GM19240 (cell line): ENCODE measurements at regions not wholly inside any gene's neighbourhood (a gene's known extent, or its start where the extent isn't known, plus 50 kb on each side); places are given as distances from the start of the nearest gene placed in this dataset.
"Not testable (repeated sequence)": the region's sequence is repeated elsewhere in the genome, so short reads cannot be mapped to it uniquely, and the experiment has no call there.

ENCODE experiments used
- DNase-seq: peaks from one replicate; pipeline ENCODE4 v3.0.0; 2011; ENCODE audit warnings: low spot score; ENCODE audit not compliant: insufficient read length

DNA sequence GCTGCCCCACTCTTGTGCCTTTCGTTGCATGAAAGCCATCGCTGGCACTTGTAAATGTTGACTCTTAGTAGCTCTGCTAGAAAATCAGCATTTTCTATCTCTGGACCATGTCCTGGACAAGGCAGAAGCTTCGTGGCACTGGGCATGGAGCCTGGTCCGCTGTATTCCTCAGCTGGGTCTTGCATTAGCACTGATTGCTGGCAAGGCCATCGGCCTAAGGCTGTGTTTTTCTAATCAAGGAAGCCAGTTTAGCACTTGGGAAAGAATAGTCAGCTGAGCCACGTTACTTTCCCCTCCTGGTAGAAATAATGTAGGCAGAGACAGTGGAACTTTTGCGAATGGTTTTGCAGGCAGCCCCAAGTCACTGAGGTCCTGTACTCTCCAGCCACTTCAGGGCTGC lies 180.2 kb upstream of the EOLA2 start:
- DNase-seq, result no peak

GRCh38 chrX:150119323-150119722 lies 181.0 kb upstream of the EOLA2 start:
- no peak for DNase-seq

DNA sequence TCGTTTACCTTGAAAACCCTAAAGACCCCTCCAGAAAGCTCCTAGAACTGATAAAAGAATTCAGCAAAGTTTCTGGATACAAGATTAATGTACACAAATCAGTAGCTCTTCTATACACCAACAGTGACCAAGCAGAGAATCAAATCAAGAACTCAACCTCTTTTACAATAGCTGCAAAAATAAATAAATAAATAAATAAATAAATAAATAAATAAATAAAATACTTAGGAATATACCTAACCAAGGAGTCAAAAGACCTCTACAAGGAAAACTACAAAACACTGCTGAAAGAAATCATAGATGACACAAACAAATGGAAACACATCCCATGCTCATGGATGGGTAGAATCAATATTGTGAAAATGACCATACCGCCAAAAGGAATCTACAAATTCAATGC lies 186.8 kb upstream of the EOLA2 start:
- not testable (repeated sequence) for DNase-seq

DNA sequence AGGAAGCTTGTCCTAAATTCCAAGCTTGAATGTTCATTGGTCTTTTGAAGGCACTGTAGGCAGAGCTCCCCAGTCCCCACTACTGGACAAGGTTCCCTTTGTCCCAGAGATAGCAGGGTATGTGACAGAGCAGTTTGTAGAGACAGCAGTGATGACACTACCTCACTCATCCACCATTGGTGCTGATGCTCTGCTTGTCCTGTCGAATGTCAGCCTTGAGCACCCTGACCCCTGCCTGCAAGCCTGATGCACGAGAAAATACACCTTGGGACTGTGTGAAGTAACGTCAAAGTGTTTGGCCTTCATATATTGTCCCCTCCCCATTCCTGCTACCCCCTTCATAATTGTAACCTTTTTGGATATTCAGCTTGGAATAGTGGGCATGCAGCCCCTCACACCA lies 188.9 kb upstream of the EOLA2 start:
- no peak for DNase-seq

DNA sequence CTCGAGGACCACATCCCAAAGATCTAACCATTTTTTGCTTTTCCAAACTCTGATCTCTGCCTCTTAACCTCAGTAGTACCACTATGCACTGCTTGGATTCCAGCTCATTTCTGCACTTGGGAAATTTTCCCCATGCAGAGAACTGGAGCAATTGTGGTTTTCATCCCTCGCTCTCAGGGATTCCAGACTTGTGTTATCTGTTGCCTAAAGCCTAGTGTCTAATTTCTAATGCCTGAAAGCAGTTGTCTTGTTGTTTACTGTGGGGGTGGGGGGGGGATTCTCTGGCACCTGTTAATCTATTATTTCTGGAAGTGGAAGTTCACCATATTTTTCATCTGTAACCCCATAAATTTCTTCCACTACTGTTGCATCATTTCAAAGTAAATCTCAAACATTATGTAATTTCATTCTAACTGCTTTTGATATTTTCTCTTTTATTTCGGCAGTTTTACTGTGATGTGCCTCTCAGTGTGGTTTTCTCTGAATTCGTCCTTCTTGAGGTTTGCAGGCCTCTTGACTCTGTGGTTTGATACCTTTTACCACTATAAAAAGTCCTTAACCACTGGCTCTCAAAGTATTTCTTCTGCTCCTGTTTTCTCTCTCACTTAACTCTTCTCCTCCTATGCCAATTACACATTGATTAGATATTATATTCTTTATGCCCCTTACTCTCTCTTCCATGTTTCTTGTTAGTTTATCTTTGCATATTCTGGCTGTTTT lies 205.6 kb upstream of the EOLA2 start:
- no peak for DNase-seq

- no peak for DNase-seq
These were observed 208.1 kb upstream of the EOLA2 start for GRCh38 chrX:150146271-150146896.

DNA sequence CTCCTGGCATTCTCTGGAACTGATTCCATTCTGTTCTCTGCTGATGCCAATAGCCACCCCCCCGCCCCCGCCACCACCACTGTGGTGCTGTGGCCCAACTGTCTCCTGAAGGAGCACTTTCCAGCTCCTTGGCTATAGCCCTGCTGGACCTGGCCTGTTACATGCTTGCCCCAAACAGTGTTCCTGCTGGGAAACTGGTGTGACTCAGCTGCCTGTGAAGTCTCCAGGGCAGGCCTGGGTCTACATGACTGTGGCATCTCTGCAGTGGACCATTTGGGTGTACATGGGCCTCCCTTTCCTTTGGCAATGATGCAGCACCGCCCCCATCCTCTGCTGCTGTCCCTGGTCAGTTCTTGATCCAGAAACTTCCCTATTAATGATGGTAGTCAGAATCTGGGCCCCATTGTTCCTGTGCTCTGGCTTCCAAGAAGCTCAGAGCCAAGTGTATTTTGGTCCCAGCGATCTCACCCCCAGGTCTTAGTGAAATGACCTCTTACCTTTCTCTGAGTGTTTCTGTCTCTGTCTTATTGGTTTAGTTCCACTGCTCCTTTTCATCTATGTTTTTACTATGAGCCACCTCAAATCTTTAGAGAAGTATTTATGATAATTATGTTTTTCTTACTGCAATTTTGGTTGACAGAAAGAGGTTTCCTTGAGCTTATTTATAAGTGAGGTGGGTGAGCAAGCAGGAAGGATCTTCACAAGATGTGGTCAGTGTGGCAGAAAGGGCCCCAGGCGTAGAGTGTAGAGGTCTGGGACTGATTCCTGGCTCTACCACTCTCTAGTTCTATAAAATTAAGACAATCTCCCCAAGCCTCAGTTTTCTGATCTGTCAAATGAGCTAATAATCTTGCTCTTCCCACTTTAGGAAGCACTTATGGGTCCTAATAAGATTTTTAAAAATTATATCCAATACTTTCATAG lies 210.7 kb upstream of the EOLA2 start:
- no peak for DNase-seq

- no peak for DNase-seq
These were observed 211.9 kb upstream of the EOLA2 start for GRCh38 chrX:150150076-150150779.

- DNase-seq, result no peak
These were observed 212.4 kb upstream of the MAMLD1 start for GRCh38 chrX:150150780-150151125.

GRCh38 chrX:150152036-150152435 lies 211.1 kb upstream of the MAMLD1 start:
- DNase-seq, result no peak

- no peak for DNase-seq
These were observed 210.6 kb upstream of the MAMLD1 start for GRCh38 chrX:150152546-150152945.

GRCh38 chrX:150155436-150156035 lies 207.6 kb upstream of the MAMLD1 start:
- DNase-seq, result no peak

GRCh38 chrX:150156615-150157014 lies 206.5 kb upstream of the MAMLD1 start:
- no peak for DNase-seq

GRCh38 chrX:150157291-150157690 lies 205.8 kb upstream of the MAMLD1 start:
- no peak for DNase-seq

DNA sequence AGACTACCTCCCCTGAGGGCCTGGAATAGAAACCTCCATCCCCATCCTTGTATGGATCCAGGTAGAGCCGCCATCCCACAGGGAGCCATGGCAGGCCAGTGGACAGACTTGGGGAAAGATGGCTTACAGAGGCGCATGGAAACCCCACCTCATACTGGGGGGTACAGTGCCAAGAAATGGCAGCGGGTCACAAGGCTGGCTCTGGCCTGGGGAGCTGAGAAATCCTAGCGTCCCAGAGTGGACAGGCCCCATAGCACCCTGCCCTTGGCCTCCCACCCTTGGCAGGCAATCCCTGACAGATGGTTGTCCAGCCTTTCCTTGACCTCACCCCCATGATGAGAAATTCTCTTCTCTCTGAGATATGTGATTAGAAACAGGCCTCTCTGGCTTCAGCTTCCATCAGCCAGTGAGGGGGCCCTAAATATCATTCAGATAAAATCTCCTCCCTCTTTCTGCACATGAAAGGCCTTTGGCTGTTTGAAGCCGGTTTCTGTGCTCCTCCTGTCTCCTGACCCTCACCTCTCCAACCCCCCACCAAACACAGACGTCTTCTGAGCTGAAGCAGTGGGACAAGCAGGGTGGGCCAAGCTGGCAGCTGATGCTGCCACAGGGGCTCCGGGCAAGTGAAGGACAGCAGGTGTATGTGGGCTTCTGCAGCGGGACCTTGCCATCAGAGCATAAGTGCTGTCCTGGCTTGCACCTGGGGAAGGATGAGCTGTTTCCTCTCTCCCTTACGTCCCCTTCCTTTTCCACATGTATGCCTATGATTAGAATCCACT lies 204.4 kb upstream of the MAMLD1 start:
- no peak for DNase-seq

DNA sequence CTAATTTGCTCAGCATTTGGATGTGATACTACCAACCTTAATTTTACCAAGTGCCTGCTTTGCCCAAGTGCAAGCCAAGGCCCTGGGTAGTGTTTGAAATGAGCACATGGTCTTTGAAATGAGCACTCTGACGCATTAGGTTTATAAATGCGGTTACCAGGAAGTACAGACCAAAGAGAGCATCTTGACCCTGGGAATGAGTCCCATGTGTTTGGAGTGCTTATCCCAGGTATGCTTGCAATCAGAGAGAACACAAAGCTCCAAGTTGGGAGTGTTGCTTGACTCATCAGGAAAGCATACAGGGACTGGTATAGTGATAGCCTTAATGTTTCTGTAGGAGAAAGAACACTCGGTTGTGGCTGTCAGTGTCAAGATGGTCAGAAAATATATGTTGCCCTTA lies 203.6 kb upstream of the MAMLD1 start:
- DNase-seq, result no peak

DNA sequence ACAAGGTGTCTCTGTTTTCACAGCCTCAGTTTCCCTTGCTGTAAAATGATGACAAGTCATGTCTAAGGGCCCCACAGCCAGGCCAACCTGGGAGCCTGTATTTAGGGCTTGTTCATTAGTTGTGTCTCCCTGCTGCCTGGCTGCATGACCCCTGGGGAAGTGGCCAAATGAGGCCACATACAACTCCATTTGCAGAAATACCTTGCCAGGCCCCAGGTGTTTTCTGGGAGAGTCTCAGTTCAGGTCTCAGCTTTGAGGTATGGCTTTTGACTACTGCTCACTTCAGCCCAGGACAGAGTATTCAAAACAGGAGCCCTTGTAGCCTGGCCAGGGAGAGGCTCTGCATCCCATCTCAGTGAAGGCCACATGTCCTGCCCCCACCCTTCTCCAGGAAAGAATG lies 202.5 kb upstream of the MAMLD1 start:
- DNase-seq, result no peak

DNA sequence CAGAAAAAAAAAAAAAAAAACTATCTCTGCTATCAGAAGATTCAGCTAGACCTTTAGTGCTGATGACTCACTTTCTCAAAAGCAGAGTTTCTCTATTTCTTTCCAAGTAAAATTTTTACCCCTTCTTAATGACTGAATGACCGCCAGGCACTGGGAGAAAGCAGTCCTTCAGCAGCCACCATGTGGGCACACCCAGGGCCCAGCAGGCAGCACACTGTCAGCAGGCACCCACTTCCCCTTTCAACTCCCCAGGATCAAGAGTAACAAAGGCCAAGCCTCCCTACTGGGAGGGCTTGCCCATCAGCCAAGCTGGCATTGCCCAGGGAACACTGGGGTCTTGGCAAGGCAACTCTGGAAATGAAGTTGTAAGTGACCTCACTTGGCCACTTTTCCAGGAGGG lies 201.9 kb upstream of the MAMLD1 start:
- no peak for DNase-seq

DNA sequence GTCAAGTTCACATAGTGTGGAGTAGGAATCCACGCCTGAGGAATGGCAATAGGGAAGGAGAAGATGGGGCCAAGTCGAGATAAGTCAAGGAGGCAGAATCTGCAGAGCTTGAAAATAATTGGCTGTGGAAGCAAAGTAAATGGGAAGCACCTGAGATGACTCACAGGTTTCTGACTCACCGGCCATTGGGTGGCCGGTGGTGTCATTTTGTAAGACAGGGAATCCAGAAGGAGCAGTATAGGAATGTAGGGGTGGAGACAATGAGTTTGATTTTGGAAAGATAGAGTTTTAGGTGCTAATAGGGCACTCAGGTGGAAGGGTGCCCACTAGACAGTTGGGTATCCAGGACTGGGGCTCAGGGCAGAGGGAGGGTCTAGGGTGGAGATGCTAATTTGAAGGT lies 201.0 kb upstream of the MAMLD1 start:
- DNase-seq, result no peak

DNA sequence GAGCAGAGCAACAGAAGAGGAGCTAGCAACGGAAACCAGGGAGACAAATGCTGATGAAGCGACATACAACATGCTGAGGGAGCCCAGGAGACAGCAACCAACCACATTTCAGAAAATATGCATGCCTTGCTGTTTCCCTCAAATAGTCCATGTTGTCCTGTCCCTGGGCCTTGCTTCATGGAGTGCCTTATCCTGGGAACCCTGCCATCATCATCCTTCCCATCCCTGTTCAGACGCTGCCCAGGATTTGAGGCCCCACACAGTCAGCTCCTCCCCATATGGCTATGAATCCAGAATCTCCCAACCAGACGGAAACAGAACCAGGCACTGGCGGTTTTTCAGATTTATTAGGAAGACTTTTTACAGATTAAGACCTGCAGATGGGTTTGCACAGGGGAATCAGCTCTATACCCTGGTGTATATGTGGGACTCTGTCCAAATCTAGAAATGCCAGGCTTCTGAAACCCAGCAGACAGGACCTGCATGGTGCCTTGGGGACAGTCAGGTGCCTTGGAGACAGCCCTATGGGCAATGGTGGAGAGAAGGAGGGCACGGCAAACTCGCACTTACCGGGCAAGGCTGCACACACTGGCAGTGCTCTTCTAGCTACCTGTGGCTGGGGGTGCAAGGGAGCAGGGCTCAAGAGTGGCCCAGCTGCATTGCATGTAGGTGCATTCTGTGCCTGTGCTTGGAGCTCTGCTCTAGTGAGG lies 199.7 kb upstream of the MAMLD1 start:
- no peak for DNase-seq
